RPMI7951 (cell line): ENCODE measurements at regions not wholly inside any gene's neighbourhood (a gene's known extent, or its start where the extent isn't known, plus 50 kb on each side); places are given as distances from the start of the nearest gene placed in this dataset.

Experiments
- DNase-seq: peaks from one replicate; pipeline ENCODE4 v3.0.0-alpha.2; 2012; ENCODE audit warnings: low read depth

GRCh38 chr9:109912726-109913460 is 132.9 kb downstream of the PALM2AKAP2 start:
- DNase-seq, result peak; percentile 13

- DNase-seq, result no peak
Observed at GRCh38 chr9:109913461-109913810, 133.4 kb downstream of the PALM2AKAP2 start.

GRCh38 chr9:109914280-109915027 is 134.5 kb downstream of the PALM2AKAP2 start:
- peak; percentile 74 for DNase-seq

- no peak for DNase-seq
Observed at GRCh38 chr9:109916316-109916715, 136.3 kb downstream of the PALM2AKAP2 start.

- DNase-seq, result peak; percentile 10
Observed at GRCh38 chr9:109918339-109919163, 138.6 kb downstream of the PALM2AKAP2 start.

- peak; percentile 13 for DNase-seq
Observed at GRCh38 chr9:109919736-109920408, 139.9 kb downstream of the PALM2AKAP2 start.

GRCh38 chr9:109922617-109923470 is 142.8 kb downstream of the PALM2AKAP2 start:
- no peak for DNase-seq

- no peak for DNase-seq
Observed at GRCh38 chr9:109923471-109923760, 143.4 kb downstream of the PALM2AKAP2 start.

GRCh38 chr9:109923806-109924205 is 143.8 kb downstream of the PALM2AKAP2 start:
- DNase-seq, result peak; percentile 8

- DNase-seq, result no peak
Observed at GRCh38 chr9:109925799-109926198, 145.8 kb downstream of the PALM2AKAP2 start.

- DNase-seq, result no peak
Observed at GRCh38 chr9:109926421-109926869, 146.4 kb downstream of the PALM2AKAP2 start.

GRCh38 chr9:109931623-109932022 is 151.6 kb downstream of the PALM2AKAP2 start:
- DNase-seq, result no peak

GRCh38 chr9:109934136-109934856 is 154.3 kb downstream of the PALM2AKAP2 start:
- DNase-seq, result no peak

- DNase-seq, result no peak
Observed at GRCh38 chr9:109934857-109935215, 154.8 kb downstream of the PALM2AKAP2 start.

- no peak for DNase-seq
Observed at GRCh38 chr9:109935406-109936087, 155.5 kb downstream of the PALM2AKAP2 start.

GRCh38 chr9:109937861-109938453 is 158.0 kb downstream of the PALM2AKAP2 start:
- DNase-seq, result no peak

GRCh38 chr9:109939698-109940342 is 159.8 kb downstream of the PALM2AKAP2 start:
- DNase-seq, result no peak

- DNase-seq, result peak; percentile 10
Observed at GRCh38 chr9:109940561-109940960, 160.6 kb downstream of the PALM2AKAP2 start.

- no peak for DNase-seq
Observed at GRCh38 chr9:109941771-109942170, 161.8 kb downstream of the PALM2AKAP2 start.
